K562 (cell line): ENCODE measurements at regions not wholly inside any gene's neighbourhood (a gene's known extent, or its start where the extent isn't known, plus 50 kb on each side); places are given as distances from the start of the nearest gene placed in this dataset.

Experiments
- ATF4 ChIP-seq: fragments of 450-650 bp; formaldehyde crosslinking; IDR thresholded peaks from 2 replicates; pipeline ENCODE4 v1.4.0; 2022; ENCODE audit warnings: mild to moderate bottlenecking, moderate library complexity
- ATF7 ChIP-seq: fragments of 450-650 bp; IDR thresholded peaks from 2 replicates; pipeline ENCODE4 v1.7.1; 2014; ENCODE audit warnings: mild to moderate bottlenecking, moderate library complexity
- HMGXB4 ChIP-seq: sonication (generic); formaldehyde crosslinking; IDR thresholded peaks from 2 replicates; pipeline ENCODE4 v1.8.1; 2023; ENCODE audit warnings: mild to moderate bottlenecking, missing genetic modification reagents
- MCM2 ChIP-seq: fragments of 450-650 bp; IDR thresholded peaks from 2 replicates; pipeline ENCODE4 v1.6.1; 2017; ENCODE audit warnings: low read depth, mild to moderate bottlenecking
- PHF20 ChIP-seq: fragments of 450-650 bp; IDR thresholded peaks from 2 replicates; pipeline ENCODE4 v1.6.1; 2018; ENCODE audit not compliant: partially characterized antibody
- POLR2H ChIP-seq: IDR thresholded peaks from 2 replicates; pipeline ENCODE4 v1.6.1; 2016; ENCODE audit warnings: missing genetic modification characterization, low read depth, mild to moderate bottlenecking, control low read depth, missing compliant biosample characterization, moderate library complexity
- RAD21 ChIP-seq, 2 experiments: fragments of 250-450 bp in 1 of 2; fragments of 450-650 bp in 1 of 2; sonication (Bioruptor Pico) in 1 of 2; formaldehyde crosslinking in 1 of 2; IDR thresholded peaks in 1 of 2; conservative IDR thresholded peaks in 1 of 2; 2 replicates each; pipeline versions ENCODE4 v1.4.0 to v1.8.0; 2020 to 2022; ENCODE audit warnings: mild to moderate bottlenecking in 2 of 2, moderate library complexity in 1 of 2
- RBBP5 ChIP-seq: fragments of 200-600 bp; sonication (generic); IDR thresholded peaks from 2 replicates; pipeline ENCODE4 v1.6.1; 2012; ENCODE audit warnings: borderline replicate concordance, mild to moderate bottlenecking, low read length, control low read depth, inconsistent platforms; ENCODE audit not compliant: insufficient read depth, poor library complexity, severe bottlenecking
- SMAD3 ChIP-seq: fragments of 450-650 bp; formaldehyde crosslinking; conservative IDR thresholded peaks from 2 replicates; pipeline ENCODE4 v1.4.0; 2020; ENCODE audit warnings: mild to moderate bottlenecking
- SRF ChIP-seq, 2 experiments: fragments of 250-450, 450-650 bp in 1 of 2; sonication (Bioruptor Pico) in 1 of 2; sonication (generic) in 1 of 2; formaldehyde crosslinking; IDR thresholded peaks; 2 replicates each; pipeline versions ENCODE4 v1.5.0 to v1.5.1; 2020 to 2022; ENCODE audit warnings: mild to moderate bottlenecking in 1 of 2, missing genetic modification reagents in 1 of 2
- TAF1 ChIP-seq: IDR thresholded peaks from 2 replicates; pipeline ENCODE4 v1.6.1; 2011; ENCODE audit warnings: mild to moderate bottlenecking, low read length, moderate library complexity; ENCODE audit not compliant: insufficient read depth, control insufficient read depth, severe bottlenecking; ENCODE audit errors: extremely low read depth
- TSHZ1 ChIP-seq: fragments of 250-450 bp; sonication (Bioruptor Pico); IDR thresholded peaks from 2 replicates; pipeline ENCODE4 v1.4.0; 2020; ENCODE audit warnings: mild to moderate bottlenecking, moderate library complexity
- ZNF217 ChIP-seq: sonication (generic); formaldehyde crosslinking; IDR thresholded peaks from 2 replicates; pipeline ENCODE4 v1.8.0; 2022; ENCODE audit warnings: mild to moderate bottlenecking, missing genetic modification reagents
- ZNF239 ChIP-seq: fragments of 250-450 bp; sonication (Bioruptor Pico); IDR thresholded peaks from 2 replicates; pipeline ENCODE4 v1.4.0; 2020; ENCODE audit warnings: mild to moderate bottlenecking
- ZNF347 ChIP-seq: fragments of 450-650 bp; formaldehyde crosslinking; IDR thresholded peaks from 2 replicates; pipeline ENCODE4 v1.4.0; 2020; ENCODE audit warnings: low read depth, mild to moderate bottlenecking, moderate library complexity
- ZNF395 ChIP-seq: fragments of 200-800 bp; sonication (Bioruptor generic); IDR thresholded peaks from 2 replicates; pipeline ENCODE4 v1.6.1; 2017; ENCODE audit warnings: missing genetic modification characterization, missing compliant biosample characterization
- ZNF41 ChIP-seq: fragments of 250-450 bp; sonication (Bioruptor Pico); conservative IDR thresholded peaks from 2 replicates; pipeline ENCODE4 v1.4.0; 2020; ENCODE audit warnings: mild to moderate bottlenecking
- ZNF431 ChIP-seq: sonication (generic); formaldehyde crosslinking; IDR thresholded peaks from 2 replicates; pipeline ENCODE4 v1.8.0; 2022; ENCODE audit warnings: mild to moderate bottlenecking, missing genetic modification reagents
- ZNF589 ChIP-seq: fragments of 200-800 bp; sonication (Bioruptor generic); IDR thresholded peaks from 2 replicates; pipeline ENCODE4 v1.6.1; 2016; ENCODE audit warnings: low read depth, missing genetic modification characterization, missing compliant biosample characterization

GRCh38 chr18:22257022-22257543, 87.7 kb downstream of the GATA6 start (continued):
- TF ChIP-seq ZNF347 (CRISPR knock-in tag) (no peak), TAF1 (no peak), ZNF431 (CRISPR knock-in tag) (no peak), RAD21 (CRISPR knock-in tag; conservative IDR thresholded peaks at IDR 0.05 in 1 of 2, IDR thresholded peaks at IDR 0.05 in 1 of 2) (0 out of 4 replicates have a peak, but pooled peaks of 1 of the 2 experiments have one; percentile 9), ZNF239 (peak; percentile 17; the same call in 1 of the 2 replicates), ATF7 (peak; percentile 48; the same call in 1 of the 2 replicates), SRF (CRISPR knock-in tag; IDR thresholded peaks at IDR 0.05) (0 out of 4 replicates have a peak, but pooled peaks of 1 of the 2 experiments have one; percentile 18), ZNF589 (peak; percentile 76; the same call in 1 of the 2 replicates), ATF4 (CRISPR knock-in tag) (peak; percentile 88), MCM2 (no peak), POLR2H (tag) (0 out of 2 replicates have a peak, but pooled peaks have one; percentile 39), HMGXB4 (CRISPR knock-in tag) (no peak), SMAD3 (no peak), ZNF217 (CRISPR knock-in tag) (no peak), ZNF395 (CRISPR knock-in tag) (peak; percentile 47; the same call in 1 of the 2 replicates), ZNF41 (CRISPR knock-in tag) (0 out of 2 replicates have a peak, but pooled peaks have one; percentile 2), TSHZ1 (peak; percentile 44; the same call in 1 of the 2 replicates), PHF20 (no peak), RBBP5 (no peak)
